Ectodermal cell (in vitro differentiated cells): ENCODE measurements at regions not wholly inside any gene's neighbourhood (a gene's known extent, or its start where the extent isn't known, plus 50 kb on each side); places are given as distances from the start of the nearest gene placed in this dataset.

Experiments
- H3K27ac ChIP-seq: 2 replicates; pipeline ENCODE4 v1.7.0; 2013; ENCODE audit warnings: mild to moderate bottlenecking, low read depth, low read length; ENCODE audit not compliant: insufficient read depth, poor library complexity, severe bottlenecking
- H3K27me3 ChIP-seq: 2 replicates; pipeline ENCODE4 v1.7.0; 2013; ENCODE audit warnings: mild to moderate bottlenecking, low read length; ENCODE audit not compliant: insufficient read depth, control insufficient read depth, poor library complexity, severe bottlenecking
- H3K36me3 ChIP-seq: one replicate; pipeline ENCODE4 v1.7.0; 2013; ENCODE audit warnings: low read length; ENCODE audit not compliant: control insufficient read depth, insufficient read depth
- H3K4me1 ChIP-seq: one replicate; pipeline ENCODE4 v1.7.0; 2013; ENCODE audit warnings: low read length; ENCODE audit not compliant: control insufficient read depth, insufficient read depth
- H3K4me3 ChIP-seq: 2 replicates; pipeline ENCODE4 v1.7.0; 2013; ENCODE audit warnings: low read depth, low read length, control low read depth; ENCODE audit not compliant: insufficient read depth
- H3K9me3 ChIP-seq: 2 replicates; pipeline ENCODE4 v1.7.0; 2013; ENCODE audit warnings: mild to moderate bottlenecking, low read length, moderate library complexity; ENCODE audit not compliant: control insufficient read depth
- WGBS, 2 experiments: methylation state at CpG; one replicate each; pipeline ENCODE4 v1.1.7; 2013; ENCODE audit warnings: missing lambda C conversion rate in 2 of 2; 5-methylcytosine and 5-hydroxymethylcytosine counted together

DNA sequence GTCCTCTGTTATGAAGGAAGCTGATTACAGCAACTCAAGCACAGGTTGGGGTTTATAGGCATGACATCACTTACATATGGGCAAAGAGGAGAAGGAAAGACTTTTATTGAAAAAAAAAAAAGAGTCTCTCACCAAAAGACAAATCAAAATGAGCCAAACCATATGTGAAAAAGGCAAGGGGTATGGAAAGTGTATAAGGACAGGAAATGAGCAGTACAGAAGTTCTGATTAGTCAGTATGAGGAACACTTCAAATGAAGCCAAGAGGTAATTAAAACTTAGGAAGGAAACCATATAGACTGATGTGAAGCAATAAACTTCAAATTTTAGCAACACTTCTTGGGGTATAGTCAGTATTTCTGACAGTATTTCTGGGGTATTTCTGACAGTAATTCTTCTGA, 1372.6 kb downstream of the CDH11 start:
- H3K36me3 ChIP-seq: no peaks in the 10 kb centered on the region
- no peak overlapping the region for H3K4me3 ChIP-seq
- no peaks in the 10 kb centered on the region for H3K9me3 ChIP-seq
- H3K4me1 ChIP-seq: no peaks in the 10 kb centered on the region
- H3K27me3 ChIP-seq: no peaks in the 10 kb centered on the region
- H3K27ac ChIP-seq: no peak overlapping the region

DNA sequence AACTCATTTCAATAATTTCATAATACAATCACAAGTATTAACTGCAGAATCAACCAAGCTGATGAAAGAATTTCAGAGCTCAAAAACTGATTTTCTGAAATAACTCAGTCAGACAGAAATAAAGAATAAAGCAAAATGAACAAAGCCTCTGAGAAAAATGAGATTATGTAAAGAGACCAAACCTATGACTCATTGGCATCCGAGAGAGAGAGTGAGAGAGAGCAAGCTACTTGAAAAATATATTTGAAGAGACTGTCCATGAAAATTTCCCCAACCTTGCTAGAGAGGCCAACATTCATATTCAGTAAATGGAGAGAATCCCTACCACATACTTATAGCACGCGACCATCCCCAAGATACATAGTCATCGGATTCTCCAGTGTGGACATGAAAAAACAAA, 1376.4 kb downstream of the CDH11 start:
- Histone ChIP-seq H3K27me3 (no peaks in the 10 kb centered on the region), H3K9me3 (no peaks in the 10 kb centered on the region), H3K4me1 (no peaks in the 10 kb centered on the region), H3K27ac (no peak overlapping the region), H3K4me3 (no peak overlapping the region), H3K36me3 (no peaks in the 10 kb centered on the region)
- WGBS, 2 experiments: 95 to 98% methylated on average over 4 of the region's 4 CpGs

DNA sequence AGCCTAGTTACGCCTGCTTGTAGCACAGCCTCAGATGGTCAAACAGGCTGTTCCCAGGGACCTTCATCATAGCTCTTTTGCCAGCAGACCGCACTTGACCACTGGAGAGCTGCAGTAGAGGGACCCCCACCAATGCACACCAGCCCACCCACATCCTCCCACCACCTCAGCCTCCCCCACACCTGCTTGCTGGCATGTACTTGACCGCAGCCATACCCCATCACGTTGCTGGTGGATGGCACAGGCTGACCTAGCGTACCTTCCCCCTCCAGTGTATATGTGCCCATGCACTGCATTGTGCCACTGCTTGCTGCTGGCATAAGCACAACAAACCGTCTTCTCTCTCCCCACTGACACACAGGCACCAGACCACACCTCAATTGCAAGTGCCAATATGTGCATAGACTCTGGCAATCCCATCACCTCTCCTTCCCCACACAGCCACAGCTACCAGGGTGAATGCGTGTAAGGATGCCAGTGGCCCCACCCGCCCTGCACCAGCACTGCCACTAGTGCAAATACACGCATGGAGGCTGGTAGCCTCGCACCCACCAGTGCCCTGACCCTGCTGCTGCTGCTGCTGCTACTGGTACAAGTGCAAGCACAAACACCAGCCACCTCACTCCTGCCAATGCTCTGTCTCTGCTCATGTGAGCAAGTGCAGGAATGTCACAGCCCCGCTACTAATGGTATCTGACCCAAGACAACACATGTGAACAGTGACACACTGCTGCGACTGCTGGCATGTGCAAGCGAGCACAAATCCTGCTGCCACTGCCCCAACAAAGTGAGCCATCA, 1377.6 kb downstream of the CDH11 start:
- WGBS, 2 experiments: 93 to 96% methylated on average over 13 of the region's 13 CpGs
- Histone ChIP-seq H3K36me3 (no peaks in the 10 kb centered on the region), H3K4me1 (no peaks in the 10 kb centered on the region), H3K27ac (no peak overlapping the region), H3K9me3 (no peaks in the 10 kb centered on the region), H3K4me3 (no peak overlapping the region), H3K27me3 (no peaks in the 10 kb centered on the region)

DNA sequence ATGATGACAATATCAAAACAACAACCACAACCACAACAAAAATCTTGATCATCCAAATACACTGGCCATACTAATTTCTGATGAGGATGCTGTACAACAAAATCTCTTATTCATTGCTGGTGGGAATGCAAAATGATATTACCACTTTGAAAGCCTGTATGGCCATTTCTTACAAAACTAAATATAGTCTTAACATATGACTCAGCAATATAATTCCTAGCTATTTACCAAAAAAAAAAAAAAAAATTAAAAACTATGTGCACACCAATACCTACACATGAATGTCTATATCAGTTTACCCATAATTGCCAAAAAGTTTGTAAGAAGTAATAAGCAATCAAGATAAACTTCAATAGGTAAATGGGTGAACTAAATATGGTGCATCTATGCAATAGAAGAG, 1379.7 kb downstream of the CDH11 start:
- Histone ChIP-seq H3K27ac (no peak overlapping the region), H3K4me1 (no peaks in the 10 kb centered on the region), H3K9me3 (no peaks in the 10 kb centered on the region), H3K36me3 (no peaks in the 10 kb centered on the region), H3K4me3 (no peak overlapping the region), H3K27me3 (no peaks in the 10 kb centered on the region)

DNA sequence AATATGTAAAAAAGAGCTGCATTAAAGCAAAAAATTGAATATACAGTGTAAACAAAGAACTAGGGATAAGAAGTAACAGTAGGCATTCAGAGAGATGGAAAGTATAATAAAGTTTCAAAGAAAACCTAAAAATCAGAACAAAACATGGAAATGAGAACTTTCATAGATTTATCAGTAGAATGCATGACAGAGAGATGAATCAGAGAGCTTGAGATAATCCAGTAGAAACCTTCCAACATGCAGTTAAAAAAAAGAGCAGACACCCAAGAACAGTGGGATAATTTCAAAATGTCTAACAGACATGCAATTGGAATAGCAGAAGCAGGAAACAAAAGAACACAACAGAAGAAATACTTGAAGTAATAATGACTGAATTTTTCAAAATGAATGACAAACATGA, 1384.2 kb downstream of the CDH11 start:
- Histone ChIP-seq H3K27me3 (no peaks in the 10 kb centered on the region), H3K36me3 (no peaks in the 10 kb centered on the region), H3K4me1 (no peaks in the 10 kb centered on the region), H3K4me3 (no peak overlapping the region), H3K9me3 (no peaks in the 10 kb centered on the region), H3K27ac (no peak overlapping the region)

DNA sequence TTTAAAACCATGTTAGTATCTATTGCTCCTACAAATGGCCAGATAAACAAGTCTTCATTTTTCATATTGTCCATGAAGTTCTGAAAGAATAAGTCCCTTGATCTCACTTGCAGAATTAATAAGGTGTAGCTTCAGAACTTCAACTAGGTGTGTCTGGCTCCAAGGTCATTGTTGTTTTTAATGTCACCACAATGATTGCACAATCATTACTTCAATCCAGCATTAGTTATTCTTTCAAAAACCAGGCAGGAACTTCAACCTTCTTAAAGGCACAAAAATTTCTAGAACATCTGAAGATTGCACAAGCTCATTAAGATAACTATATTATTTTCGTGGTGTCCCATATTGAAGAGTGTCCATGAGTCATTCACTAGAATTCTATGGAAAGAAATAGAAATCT, 1386.4 kb downstream of the CDH11 start:
- no peak overlapping the region for H3K27ac ChIP-seq
- no peaks in the 10 kb centered on the region for H3K27me3 ChIP-seq
- H3K9me3 ChIP-seq: no peaks in the 10 kb centered on the region
- H3K36me3 ChIP-seq: no peaks in the 10 kb centered on the region
- no peaks in the 10 kb centered on the region for H3K4me1 ChIP-seq
- H3K4me3 ChIP-seq: no peak overlapping the region
- 88 to 100% methylated on average over 1 of the region's 1 CpG for WGBS, 2 experiments

DNA sequence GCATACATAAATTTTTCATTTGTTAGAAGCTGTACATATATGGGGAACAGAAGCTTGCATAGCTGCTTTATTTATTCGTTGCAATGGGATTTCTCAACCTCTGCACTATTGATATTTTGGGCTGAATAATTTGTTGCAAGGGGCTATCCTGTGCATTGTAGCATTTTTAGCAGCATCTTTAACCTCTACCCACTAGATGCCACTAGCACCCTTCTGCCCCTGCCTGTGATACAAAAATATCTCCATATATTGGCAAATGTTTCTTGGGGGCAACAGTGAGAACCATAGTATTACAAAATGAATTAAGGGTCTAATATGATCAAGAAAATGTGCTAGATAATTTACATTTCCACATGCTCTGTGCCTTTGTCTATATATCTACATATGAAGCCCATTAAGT, 1401.0 kb downstream of the CDH11 start:
- no peaks in the 10 kb centered on the region for H3K4me1 ChIP-seq
- no peak overlapping the region for H3K4me3 ChIP-seq
- no peaks in the 10 kb centered on the region for H3K9me3 ChIP-seq
- no peaks in the 10 kb centered on the region for H3K27me3 ChIP-seq
- 85% methylated on average over 1 of the region's 1 CpG; no CpG with 5 or more reads in 1 of the 2 experiments for WGBS, 2 experiments
- no peak overlapping the region for H3K27ac ChIP-seq
- no peaks in the 10 kb centered on the region for H3K36me3 ChIP-seq

DNA sequence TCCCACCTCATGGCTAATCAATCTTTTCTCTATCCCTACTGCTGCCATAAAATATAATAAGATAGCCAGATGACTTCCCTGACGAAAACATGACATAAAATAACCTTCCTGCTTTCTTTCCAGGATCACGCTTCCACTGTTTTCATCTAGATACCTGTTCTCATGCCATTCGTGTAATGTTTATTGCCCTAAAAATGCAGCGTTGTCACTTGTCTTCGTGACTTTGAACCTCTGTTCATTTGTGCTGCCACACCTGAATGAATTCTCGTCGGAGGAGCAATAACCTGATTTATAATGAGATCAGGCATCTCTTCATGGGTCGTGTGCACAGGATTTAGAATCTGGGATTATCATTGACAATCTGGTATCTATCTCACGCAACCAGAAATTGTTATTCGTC, 1401.9 kb downstream of the CDH11 start:
- H3K27ac ChIP-seq: no peak overlapping the region
- H3K4me3 ChIP-seq: no peak overlapping the region
- no peaks in the 10 kb centered on the region for H3K27me3 ChIP-seq
- H3K4me1 ChIP-seq: no peaks in the 10 kb centered on the region
- no peaks in the 10 kb centered on the region for H3K9me3 ChIP-seq
- no peaks in the 10 kb centered on the region for H3K36me3 ChIP-seq
- WGBS, 2 experiments: 95 to 96% methylated on average over 10 of the region's 10 CpGs

DNA sequence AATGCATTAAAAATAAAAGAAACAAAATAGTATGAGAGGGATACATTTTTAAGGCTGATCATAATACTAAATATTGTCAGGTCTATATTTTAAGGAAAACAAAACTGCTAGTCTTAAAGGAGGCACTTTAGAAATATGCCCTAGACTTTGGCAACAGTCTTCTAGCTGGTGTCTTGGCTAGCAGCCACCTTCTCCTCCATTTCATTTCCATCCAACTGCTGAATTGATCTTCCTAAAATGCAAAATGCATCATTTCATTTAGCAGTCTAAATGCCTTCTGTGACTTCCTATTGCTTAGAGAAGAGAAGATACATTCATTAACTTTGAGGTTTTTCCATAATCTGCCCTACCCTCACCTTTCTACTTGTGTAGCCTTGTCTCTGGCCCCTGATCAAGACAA, 1404.1 kb downstream of the CDH11 start:
- no peak overlapping the region for H3K4me3 ChIP-seq
- no peaks in the 10 kb centered on the region for H3K9me3 ChIP-seq
- H3K27me3 ChIP-seq: no peaks in the 10 kb centered on the region
- no peaks in the 10 kb centered on the region for H3K36me3 ChIP-seq
- H3K27ac ChIP-seq: no peak overlapping the region
- no peaks in the 10 kb centered on the region for H3K4me1 ChIP-seq

DNA sequence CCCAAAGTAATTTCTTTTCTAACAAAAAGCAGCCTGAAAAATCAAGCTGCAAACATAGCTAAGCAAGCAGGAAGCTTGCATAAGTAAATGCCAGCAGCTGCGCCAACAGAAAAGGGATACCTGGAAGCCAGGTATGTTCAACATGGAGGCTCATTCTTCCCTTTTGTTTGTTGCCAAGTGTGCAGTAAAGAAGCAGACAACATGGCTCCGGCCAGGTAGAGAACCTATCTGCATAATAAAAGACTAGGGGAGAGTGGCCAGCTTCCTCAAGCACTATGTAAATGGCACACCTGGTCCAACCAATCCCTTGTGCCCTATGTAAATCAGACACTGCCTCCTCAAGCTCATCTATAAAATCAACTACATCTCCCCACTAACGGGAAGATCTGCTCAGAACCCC, 1407.0 kb downstream of the CDH11 start:
- WGBS, 2 experiments: 86 to 88% methylated on average over 3 of the region's 3 CpGs
- H3K27ac ChIP-seq: no peak overlapping the region
- no peaks in the 10 kb centered on the region for H3K9me3 ChIP-seq
- H3K4me1 ChIP-seq: no peaks in the 10 kb centered on the region
- H3K27me3 ChIP-seq: no peaks in the 10 kb centered on the region
- H3K4me3 ChIP-seq: no peak overlapping the region
- H3K36me3 ChIP-seq: no peaks in the 10 kb centered on the region

DNA sequence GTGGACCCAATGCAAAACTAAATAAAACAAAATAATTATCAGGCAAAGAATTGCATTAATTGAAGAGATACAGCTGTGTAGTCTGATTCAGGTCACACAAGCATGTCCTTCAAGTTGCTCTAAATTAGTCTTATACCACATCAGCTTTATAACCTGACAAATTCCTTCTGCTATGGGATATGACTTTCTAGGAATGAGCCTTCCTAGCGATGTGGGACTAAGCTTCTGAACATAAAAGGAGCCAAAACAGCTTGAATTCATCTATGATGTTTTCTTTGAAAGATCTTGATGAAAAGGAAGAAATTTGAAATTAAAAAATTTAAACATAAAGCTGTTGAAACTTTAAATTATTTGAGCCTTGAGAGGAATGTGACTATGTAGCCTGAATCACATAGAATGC, 1409.1 kb downstream of the CDH11 start:
- Histone ChIP-seq H3K4me1 (no peaks in the 10 kb centered on the region), H3K4me3 (no peak overlapping the region), H3K9me3 (no peaks in the 10 kb centered on the region), H3K27me3 (no peaks in the 10 kb centered on the region), H3K36me3 (no peaks in the 10 kb centered on the region), H3K27ac (no peak overlapping the region)
- 91 to 100% methylated on average over 1 of the region's 1 CpG for WGBS, 2 experiments
